ENCODE measurements at regions not wholly inside any gene's neighbourhood (a gene's known extent, or its start where the extent isn't known, plus 50 kb on each side); places are given as distances from the start of the nearest gene placed in this dataset.

- no peak overlapping the region for H3K27ac ChIP-seq (ENCODE audit: low read depth, low read length)
Observed at GRCh38 chr18:65073060-65073550, 677.7 kb upstream of the CDH7 start.

DNA sequence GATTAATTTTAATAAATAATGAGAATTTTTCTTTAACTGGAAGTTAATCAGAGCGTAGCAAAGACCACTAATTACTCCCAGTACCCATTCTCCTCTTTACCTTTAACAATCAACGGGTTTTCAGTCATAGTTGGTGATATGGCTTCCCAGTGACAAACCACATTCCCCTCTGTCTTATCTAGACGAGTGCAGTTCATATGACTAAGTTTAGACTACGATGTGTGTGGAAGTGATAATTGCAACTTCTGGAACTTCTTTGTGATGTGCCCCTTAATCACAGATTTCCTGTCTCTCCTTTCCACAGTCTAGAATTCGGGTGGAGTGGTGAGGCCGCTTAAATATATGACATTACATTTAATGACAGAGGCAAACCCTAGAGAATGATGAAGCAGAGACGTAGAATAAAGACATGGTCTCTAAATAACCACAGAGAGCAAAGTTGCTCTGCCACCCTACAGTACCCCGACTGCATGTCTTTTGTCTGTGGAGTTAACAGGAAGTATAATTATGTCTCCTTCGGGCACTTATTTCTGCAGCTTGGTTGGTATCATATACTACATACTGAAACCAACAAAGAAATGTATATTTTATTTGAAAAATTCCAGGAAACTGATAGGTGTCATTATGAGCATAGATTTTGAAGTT lies 693.3 kb upstream of the CDH7 start:
- DNase-seq (ENCODE audit: low read depth, low spot score) = no peak
- CTCF ChIA-PET = no interaction called here
- H3K4me3 ChIP-seq (ENCODE audit: low read depth, low read length) = no peak overlapping the region
- H3K27me3 ChIP-seq (ENCODE audit: control insufficient read depth, insufficient read depth, low read length) = no peaks in the 10 kb centered on the region
- H3K27ac ChIP-seq (ENCODE audit: low read depth, low read length) = no peak overlapping the region
- POLR2A ChIA-PET = no interaction called here
- H3K9me3 ChIP-seq (ENCODE audit: control insufficient read depth, insufficient read depth, low read length) = peaks cover 5% of the 10 kb centered on the region; the same call in 1 of the 2 replicates
- TF ChIP-seq, protein P1, sequence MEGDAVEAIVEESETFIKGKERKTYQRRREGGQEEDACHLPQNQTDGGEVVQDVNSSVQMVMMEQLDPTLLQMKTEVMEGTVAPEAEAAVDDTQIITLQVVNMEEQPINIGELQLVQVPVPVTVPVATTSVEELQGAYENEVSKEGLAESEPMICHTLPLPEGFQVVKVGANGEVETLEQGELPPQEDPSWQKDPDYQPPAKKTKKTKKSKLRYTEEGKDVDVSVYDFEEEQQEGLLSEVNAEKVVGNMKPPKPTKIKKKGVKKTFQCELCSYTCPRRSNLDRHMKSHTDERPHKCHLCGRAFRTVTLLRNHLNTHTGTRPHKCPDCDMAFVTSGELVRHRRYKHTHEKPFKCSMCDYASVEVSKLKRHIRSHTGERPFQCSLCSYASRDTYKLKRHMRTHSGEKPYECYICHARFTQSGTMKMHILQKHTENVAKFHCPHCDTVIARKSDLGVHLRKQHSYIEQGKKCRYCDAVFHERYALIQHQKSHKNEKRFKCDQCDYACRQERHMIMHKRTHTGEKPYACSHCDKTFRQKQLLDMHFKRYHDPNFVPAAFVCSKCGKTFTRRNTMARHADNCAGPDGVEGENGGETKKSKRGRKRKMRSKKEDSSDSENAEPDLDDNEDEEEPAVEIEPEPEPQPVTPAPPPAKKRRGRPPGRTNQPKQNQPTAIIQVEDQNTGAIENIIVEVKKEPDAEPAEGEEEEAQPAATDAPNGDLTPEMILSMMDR (IDR thresholded peaks at IDR 0.05; ENCODE audit: low read depth, low read length) = no peak

More at GRCh38 chr18:65073060-65073550, 677.7 kb upstream of the CDH7 start:
- peaks cover 2% of the 10 kb centered on the region; the same call in 1 of the 2 replicates for H3K9me3 ChIP-seq (ENCODE audit: control insufficient read depth, insufficient read depth, low read length)
- no peak for DNase-seq (ENCODE audit: low read depth, low spot score)
- TF ChIP-seq, protein P1 (IDR thresholded peaks at IDR 0.05; ENCODE audit: low read depth, low read length) = no peak
- ChIA-PET POLR2A (no interaction called here), CTCF (no interaction called here)
- H3K4me3 ChIP-seq (ENCODE audit: low read depth, low read length) = no peak overlapping the region
- no peaks in the 10 kb centered on the region for H3K27me3 ChIP-seq (ENCODE audit: control insufficient read depth, insufficient read depth, low read length)

DNA sequence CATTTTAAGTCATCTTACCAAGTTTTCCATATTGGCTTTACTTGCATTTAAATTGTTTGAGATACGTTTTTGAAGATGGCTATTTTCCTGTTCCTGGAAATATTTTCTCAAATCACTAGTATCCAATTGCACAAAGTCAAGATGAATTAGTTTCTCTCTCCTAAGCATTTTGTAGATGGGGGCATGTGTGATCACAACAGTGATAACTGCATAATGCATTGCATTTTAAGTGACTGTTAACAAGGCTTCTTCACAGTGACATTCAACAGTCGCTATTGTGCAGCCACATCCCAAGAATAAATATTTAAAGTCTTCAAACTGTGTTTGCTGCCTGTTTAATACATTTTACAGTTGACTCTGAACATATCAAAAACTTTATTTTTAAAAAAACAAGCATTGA lies 694.2 kb upstream of the CDH7 start:
- TF ChIP-seq, protein P1 (IDR thresholded peaks at IDR 0.05; ENCODE audit: low read depth, low read length) = no peak
- DNase-seq (ENCODE audit: low read depth, low spot score) = no peak
- Histone ChIP-seq H3K4me3 (ENCODE audit: low read depth, low read length) (no peak overlapping the region), H3K27ac (ENCODE audit: low read depth, low read length) (no peak overlapping the region), H3K27me3 (ENCODE audit: control insufficient read depth, insufficient read depth, low read length) (no peaks in the 10 kb centered on the region), H3K9me3 (ENCODE audit: control insufficient read depth, insufficient read depth, low read length) (peaks cover 2% of the 10 kb centered on the region; the same call in 1 of the 2 replicates)
- POLR2A ChIA-PET = no interaction called here
- CTCF ChIA-PET = no interaction called here

DNA sequence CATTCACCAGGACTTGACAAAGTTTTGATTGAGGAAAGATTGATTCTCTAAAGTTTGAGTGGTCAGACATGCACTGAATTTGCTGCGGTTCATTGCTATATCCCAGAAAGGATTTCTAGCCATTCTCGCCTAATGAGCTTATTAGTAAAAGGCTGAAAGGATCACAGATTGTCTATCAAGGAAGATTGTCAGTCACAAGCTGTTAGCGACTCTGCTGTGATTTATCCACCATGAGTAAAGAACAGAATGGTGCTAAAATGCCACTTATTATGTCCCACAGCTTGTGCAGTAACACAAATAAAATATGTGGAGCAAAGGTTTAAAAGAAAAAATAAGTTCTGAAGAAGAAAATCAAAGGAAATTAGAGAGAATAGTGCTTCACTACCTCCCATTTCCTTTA lies 701.2 kb upstream of the CDH7 start:
- TF ChIP-seq, protein P1 (IDR thresholded peaks at IDR 0.05; ENCODE audit: low read depth, low read length) = no peak
- CTCF ChIA-PET = no interaction called here
- no peak for DNase-seq (ENCODE audit: low read depth, low spot score)
- no peaks in the 10 kb centered on the region for H3K27me3 ChIP-seq (ENCODE audit: control insufficient read depth, insufficient read depth, low read length)
- H3K4me3 ChIP-seq (ENCODE audit: low read depth, low read length) = no peak overlapping the region
- no peaks in the 10 kb centered on the region for H3K9me3 ChIP-seq (ENCODE audit: control insufficient read depth, insufficient read depth, low read length)
- POLR2A ChIA-PET = no interaction called here
- H3K27ac ChIP-seq (ENCODE audit: low read depth, low read length) = no peak overlapping the region

GRCh38 chr18:65039578-65039977 lies 711.2 kb upstream of the CDH7 start:
- ChIA-PET CTCF (no interaction called here), POLR2A (no interaction called here)

More at GRCh38 chr18:65039578-65039977, 711.2 kb upstream of the CDH7 start:
- Histone ChIP-seq H3K4me3 (ENCODE audit: low read depth, low read length) (no peak overlapping the region), H3K27ac (ENCODE audit: low read depth, low read length) (no peak overlapping the region), H3K9me3 (ENCODE audit: control insufficient read depth, insufficient read depth, low read length) (peaks cover 10% of the 10 kb centered on the region; the same call in 1 of the 2 replicates), H3K27me3 (ENCODE audit: control insufficient read depth, insufficient read depth, low read length) (no peaks in the 10 kb centered on the region)
- TF ChIP-seq, protein P1 (IDR thresholded peaks at IDR 0.05; ENCODE audit: low read depth, low read length) = no peak
- DNase-seq (ENCODE audit: low read depth, low spot score) = no peak
